Neural crest cell (in vitro differentiated cells): ENCODE measurements at regions not wholly inside any gene's neighbourhood (a gene's known extent, or its start where the extent isn't known, plus 50 kb on each side); places are given as distances from the start of the nearest gene placed in this dataset.

Source experiments
- DNase-seq: peaks from one replicate; pipeline ENCODE4 v3.0.0; 2021; ENCODE audit warnings: low read depth, mixed read lengths, low spot score
- H3K27ac Mint-ChIP-seq: one replicate; pipeline ENCODE4 v1.8.0; 2021; ENCODE audit warnings: mild to moderate bottlenecking, mixed read lengths; ENCODE audit not compliant: unreplicated experiment
- H3K27me3 Mint-ChIP-seq: 2 replicates; pipeline ENCODE4 v1.8.0; 2021; ENCODE audit warnings: low read depth, mild to moderate bottlenecking, mixed read lengths
- H3K36me3 Mint-ChIP-seq: 2 replicates; pipeline ENCODE4 v1.8.0; 2021; ENCODE audit warnings: low read depth, mild to moderate bottlenecking, mixed read lengths
- H3K4me1 Mint-ChIP-seq: 2 replicates; pipeline ENCODE4 v1.8.0; 2021; ENCODE audit warnings: mixed read lengths
- H3K4me3 Mint-ChIP-seq: one replicate; pipeline ENCODE4 v1.8.0; 2021; ENCODE audit warnings: mild to moderate bottlenecking, mixed read lengths
- H3K9me3 Mint-ChIP-seq: 2 replicates; pipeline ENCODE4 v1.8.0; 2021; ENCODE audit warnings: mixed read lengths
- TF ChIP-seq, protein P1 (sequence below): fragments of 200-600 bp; sonication (generic); conservative IDR thresholded peaks from 2 replicates; pipeline ENCODE4 v1.5.0; 2021; ENCODE audit warnings: antibody characterized with exemption, mild to moderate bottlenecking

DNA sequence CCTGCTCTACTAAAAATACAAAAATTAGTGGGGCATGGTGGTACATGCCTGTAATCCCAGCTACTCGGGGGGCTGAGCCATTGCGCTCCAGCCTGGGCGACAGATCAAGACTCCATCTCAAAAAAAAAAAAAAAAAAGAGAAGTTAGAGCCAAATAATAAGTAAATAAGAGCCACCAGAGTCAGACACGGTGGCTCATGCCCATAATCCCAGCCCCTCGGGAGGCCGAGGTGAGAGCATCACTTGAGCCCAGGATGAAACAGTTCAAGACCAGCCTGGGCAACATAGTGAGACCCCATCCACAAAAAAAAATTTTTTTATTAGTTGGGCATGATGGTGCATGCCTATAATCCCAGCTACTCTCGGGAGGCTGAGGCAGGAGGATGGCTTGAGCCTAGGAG is 85.8 kb upstream of the LARP1 start:
- peaks cover 7% of the 10 kb centered on the region for H3K36me3 Mint-ChIP-seq
- TF ChIP-seq, protein P1, sequence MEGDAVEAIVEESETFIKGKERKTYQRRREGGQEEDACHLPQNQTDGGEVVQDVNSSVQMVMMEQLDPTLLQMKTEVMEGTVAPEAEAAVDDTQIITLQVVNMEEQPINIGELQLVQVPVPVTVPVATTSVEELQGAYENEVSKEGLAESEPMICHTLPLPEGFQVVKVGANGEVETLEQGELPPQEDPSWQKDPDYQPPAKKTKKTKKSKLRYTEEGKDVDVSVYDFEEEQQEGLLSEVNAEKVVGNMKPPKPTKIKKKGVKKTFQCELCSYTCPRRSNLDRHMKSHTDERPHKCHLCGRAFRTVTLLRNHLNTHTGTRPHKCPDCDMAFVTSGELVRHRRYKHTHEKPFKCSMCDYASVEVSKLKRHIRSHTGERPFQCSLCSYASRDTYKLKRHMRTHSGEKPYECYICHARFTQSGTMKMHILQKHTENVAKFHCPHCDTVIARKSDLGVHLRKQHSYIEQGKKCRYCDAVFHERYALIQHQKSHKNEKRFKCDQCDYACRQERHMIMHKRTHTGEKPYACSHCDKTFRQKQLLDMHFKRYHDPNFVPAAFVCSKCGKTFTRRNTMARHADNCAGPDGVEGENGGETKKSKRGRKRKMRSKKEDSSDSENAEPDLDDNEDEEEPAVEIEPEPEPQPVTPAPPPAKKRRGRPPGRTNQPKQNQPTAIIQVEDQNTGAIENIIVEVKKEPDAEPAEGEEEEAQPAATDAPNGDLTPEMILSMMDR: no peak
- no peak for DNase-seq
- no peaks in the 10 kb centered on the region for H3K4me1 Mint-ChIP-seq
- H3K4me3 Mint-ChIP-seq: no peak overlapping the region
- H3K27ac Mint-ChIP-seq: no peak overlapping the region
- no peaks in the 10 kb centered on the region for H3K27me3 Mint-ChIP-seq
- H3K9me3 Mint-ChIP-seq: peaks cover 11% of the 10 kb centered on the region

DNA sequence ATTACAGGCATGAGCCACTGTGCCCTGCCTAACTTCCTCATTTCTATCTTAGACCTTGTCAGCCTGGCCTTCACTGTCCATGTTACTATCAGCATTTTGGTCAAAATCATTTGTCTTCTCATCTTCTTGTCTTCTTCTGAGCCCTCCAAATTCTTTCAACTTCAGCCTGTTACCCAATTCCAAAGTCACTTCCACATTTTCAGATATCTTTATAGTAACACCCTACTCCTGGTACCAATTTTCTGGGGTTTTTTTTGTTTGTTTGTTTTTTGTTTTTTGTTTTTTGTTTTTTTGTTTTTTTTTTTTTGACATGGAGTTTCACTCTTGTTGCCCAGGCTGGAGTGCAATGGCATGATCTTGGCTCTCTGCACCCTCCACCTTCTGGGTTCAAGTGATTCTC is 90.3 kb upstream of the LARP1 start:
- Mint-ChIP-seq H3K27ac (no peak overlapping the region), H3K27me3 (no peaks in the 10 kb centered on the region), H3K4me1 (no peaks in the 10 kb centered on the region), H3K4me3 (no peak overlapping the region), H3K36me3 (peaks cover 7% of the 10 kb centered on the region), H3K9me3 (peaks cover 11% of the 10 kb centered on the region)
- TF ChIP-seq, protein P1: no peak
- DNase-seq: no peak

DNA sequence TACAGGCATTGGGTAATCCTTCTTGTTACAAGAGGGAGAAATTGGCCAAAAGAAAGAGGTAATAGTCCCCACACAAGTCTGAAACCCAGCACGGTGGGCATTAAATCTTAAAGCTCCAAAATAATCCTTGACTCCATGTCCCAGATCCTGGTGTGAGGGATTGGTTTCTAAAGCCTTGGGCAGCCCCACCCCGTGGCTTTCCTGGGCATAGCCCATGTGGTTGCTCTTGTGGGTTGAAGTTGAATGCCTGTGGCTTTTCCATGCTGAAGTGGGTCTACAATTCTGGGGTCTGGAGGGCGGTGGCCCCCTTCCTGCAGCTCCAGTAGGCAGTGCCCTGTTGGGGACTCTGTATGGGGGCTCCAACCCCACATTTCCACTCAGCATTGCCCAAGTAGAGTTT is 91.8 kb upstream of the LARP1 start:
- no peak for DNase-seq
- H3K36me3 Mint-ChIP-seq: peaks cover 7% of the 10 kb centered on the region
- H3K27ac Mint-ChIP-seq: no peak overlapping the region
- H3K4me1 Mint-ChIP-seq: no peaks in the 10 kb centered on the region
- H3K9me3 Mint-ChIP-seq: peaks cover 7% of the 10 kb centered on the region
- TF ChIP-seq, protein P1: no peak
- H3K27me3 Mint-ChIP-seq: no peaks in the 10 kb centered on the region
- H3K4me3 Mint-ChIP-seq: no peak overlapping the region

DNA sequence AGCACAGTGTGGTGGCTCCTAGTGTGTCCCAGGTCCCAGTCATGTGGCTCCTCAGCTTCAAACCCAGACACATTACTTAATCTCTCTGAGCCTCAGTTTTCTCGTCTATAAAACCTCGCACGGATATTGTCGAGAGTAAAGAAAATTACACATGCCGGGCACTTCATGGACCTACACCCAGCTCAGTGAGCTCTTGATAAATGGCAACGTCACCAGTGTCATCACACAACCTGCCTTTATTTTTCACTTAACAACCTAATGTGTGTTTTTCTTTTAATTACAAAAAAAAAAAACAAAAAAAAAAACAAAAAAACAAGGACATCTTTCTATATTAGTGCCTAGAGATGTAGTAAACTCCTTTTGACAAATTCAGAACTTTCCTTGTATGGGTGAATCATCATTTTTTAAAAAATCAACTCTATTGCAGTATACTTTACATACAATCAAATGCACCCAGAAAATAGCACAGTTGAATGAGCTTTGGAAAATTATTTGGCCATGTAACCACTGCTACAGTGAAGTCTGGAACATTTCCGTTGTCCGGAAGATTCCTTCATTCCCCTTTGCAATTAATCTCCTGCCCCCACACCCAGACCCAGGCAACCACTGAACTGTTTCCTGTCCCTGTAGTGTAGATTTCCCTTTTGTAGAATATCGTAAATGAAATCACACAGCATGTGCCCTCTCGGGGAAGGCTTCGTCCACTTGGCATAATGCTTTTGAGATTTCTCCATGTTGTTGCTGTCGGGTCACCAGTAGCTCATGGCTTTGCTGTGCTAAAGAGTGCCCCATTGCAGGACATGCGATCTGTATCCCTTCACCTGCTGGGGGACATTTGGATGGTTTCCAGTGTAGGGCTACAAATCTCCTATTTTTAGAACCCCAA is 100.4 kb upstream of the LARP1 start:
- DNase-seq: no peak
- Mint-ChIP-seq H3K27ac (peak overlapping the region; percentile 8), H3K4me3 (no peak overlapping the region), H3K27me3 (no peaks in the 10 kb centered on the region), H3K4me1 (no peaks in the 10 kb centered on the region), H3K36me3 (no peaks in the 10 kb centered on the region), H3K9me3 (no peaks in the 10 kb centered on the region)
- TF ChIP-seq, protein P1: no peak

DNA sequence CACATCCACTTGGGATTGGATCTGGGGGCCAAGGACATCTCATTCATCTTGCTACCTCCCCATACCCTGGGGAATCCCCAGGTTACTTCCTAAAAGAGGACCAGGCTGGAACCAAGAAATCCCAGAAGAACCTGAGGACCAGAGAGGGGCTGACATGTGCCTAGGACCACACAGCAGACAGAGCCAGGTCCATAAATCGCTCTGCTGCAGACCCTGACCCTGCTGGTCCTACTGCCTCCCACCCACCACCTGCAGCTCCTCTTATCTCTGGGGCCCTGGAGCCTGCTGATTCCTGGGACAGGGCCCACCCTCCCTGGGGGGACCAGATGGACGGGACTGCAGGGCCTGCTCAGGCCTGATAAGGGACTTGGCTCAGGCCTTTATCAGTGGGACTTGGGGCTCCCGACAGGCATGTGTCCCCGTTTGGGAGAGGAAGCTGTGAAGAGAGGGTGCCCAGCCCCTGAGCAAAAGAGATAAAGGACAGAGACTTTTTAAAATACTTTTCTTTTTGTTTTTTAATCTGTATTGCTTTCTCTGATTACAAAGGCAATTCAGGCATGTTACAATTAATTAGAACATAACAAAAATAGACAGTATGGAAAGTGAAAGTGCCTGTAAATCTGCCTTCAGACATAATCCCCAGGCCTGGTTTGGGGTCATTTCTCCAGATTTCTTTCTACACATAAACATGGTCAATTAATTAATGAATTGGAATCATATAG is 101.3 kb upstream of the LARP1 start:
- TF ChIP-seq, protein P1: no peak
- Mint-ChIP-seq H3K36me3 (no peaks in the 10 kb centered on the region), H3K4me1 (no peaks in the 10 kb centered on the region), H3K27ac (no peak overlapping the region), H3K27me3 (no peaks in the 10 kb centered on the region), H3K4me3 (no peak overlapping the region), H3K9me3 (no peaks in the 10 kb centered on the region)
- DNase-seq: no peak
